Neuronal stem cell (in vitro differentiated cells): ENCODE measurements at regions not wholly inside any gene's neighbourhood (a gene's known extent, or its start where the extent isn't known, plus 50 kb on each side); places are given as distances from the start of the nearest gene placed in this dataset.

Experiments used
- DNase-seq: peaks from one replicate; pipeline ENCODE4 v3.0.0-alpha.2; 2013; ENCODE audit warnings: low spot score
- H2AFZ ChIP-seq: one replicate; pipeline ENCODE4 v1.6.1; 2013; ENCODE audit warnings: mild to moderate bottlenecking, low read length, inconsistent platforms
- H2AK5ac ChIP-seq: 2 replicates; pipeline ENCODE4 v1.6.1; 2013; ENCODE audit warnings: low read depth, mild to moderate bottlenecking, inconsistent platforms, low read length, moderate library complexity, mixed read lengths
- H2BK120ac ChIP-seq: 2 replicates; pipeline ENCODE4 v1.6.1; 2013; ENCODE audit warnings: low read depth, mild to moderate bottlenecking, inconsistent platforms, low read length, moderate library complexity, mixed read lengths
- H2BK12ac ChIP-seq: one replicate; pipeline ENCODE4 v1.6.1; 2013; ENCODE audit warnings: low read length, inconsistent platforms
- H2BK15ac ChIP-seq: 2 replicates; pipeline ENCODE4 v1.6.1; 2013; ENCODE audit warnings: mild to moderate bottlenecking, low read length, inconsistent platforms, mixed read lengths
- H2BK5ac ChIP-seq: one replicate; pipeline ENCODE4 v1.6.1; 2013; ENCODE audit warnings: inconsistent platforms, mild to moderate bottlenecking, low read length, moderate library complexity
- H3K14ac ChIP-seq: one replicate; pipeline ENCODE4 v1.6.1; 2013; ENCODE audit warnings: low read length, inconsistent platforms
- H3K18ac ChIP-seq: 2 replicates; pipeline ENCODE4 v1.6.1; 2013; ENCODE audit warnings: low read length, inconsistent platforms
- H3K23ac ChIP-seq: 2 replicates; pipeline ENCODE4 v1.6.1; 2013; ENCODE audit warnings: low read depth, mild to moderate bottlenecking, mixed read lengths, low read length, inconsistent platforms; ENCODE audit not compliant: poor library complexity
- H3K27ac ChIP-seq: replicated peaks from 3 replicates; pipeline ENCODE4 v1.5.1; 2013; ENCODE audit warnings: low read length, inconsistent platforms
- H3K27me3 ChIP-seq, 3 experiments: 2 replicates each; pipeline ENCODE4 v1.6.1; 2013; ENCODE audit warnings: low read length in 3 of 3, mild to moderate bottlenecking in 2 of 3, inconsistent platforms in 1 of 3, low read depth in 1 of 3, mixed read lengths in 1 of 3, moderate library complexity in 1 of 3; ENCODE audit not compliant: control insufficient read depth in 3 of 3, insufficient read depth in 3 of 3
- H3K36me3 ChIP-seq, 2 donors: replicated peaks in 1 of 2; 2 replicates each; pipeline ENCODE4 v1.6.1; 2013; ENCODE audit warnings: low read length in 2 of 2; ENCODE audit not compliant: control insufficient read depth in 2 of 2, insufficient read depth in 2 of 2
- H3K4ac ChIP-seq: 2 replicates; pipeline ENCODE4 v1.6.1; 2013; ENCODE audit warnings: inconsistent platforms, mild to moderate bottlenecking, low read length, moderate library complexity
- H3K4me1 ChIP-seq, 2 donors: 1 replicate in 1 of 2; 2 replicates in 1 of 2; pipeline ENCODE4 v1.6.1; 2013; ENCODE audit warnings: low read length in 2 of 2, low read depth in 1 of 2; ENCODE audit not compliant: control insufficient read depth in 2 of 2, insufficient read depth in 1 of 2
- H3K4me2 ChIP-seq: one replicate; pipeline ENCODE4 v1.6.1; 2013; ENCODE audit warnings: mild to moderate bottlenecking, low read length, inconsistent platforms; ENCODE audit not compliant: insufficient read depth, poor library complexity, severe bottlenecking
- H3K4me3 ChIP-seq, 2 donors: 2 replicates each; pipeline ENCODE4 v1.5.1; 2013; ENCODE audit warnings: low read length in 2 of 2, mild to moderate bottlenecking in 2 of 2, inconsistent platforms in 1 of 2, moderate library complexity in 1 of 2
- H3K79me1 ChIP-seq: one replicate; pipeline ENCODE4 v1.6.1; 2013; ENCODE audit warnings: low read depth, mild to moderate bottlenecking, inconsistent platforms, low read length, moderate library complexity
- H3K9ac ChIP-seq: one replicate; pipeline ENCODE4 v1.6.1; 2013; ENCODE audit warnings: mild to moderate bottlenecking, low read depth, low read length, inconsistent platforms; ENCODE audit not compliant: poor library complexity
- H3K9me3 ChIP-seq, 2 donors: replicated peaks in 1 of 2; 2 replicates each; pipeline versions ENCODE3 to v1.6.1; 2013; ENCODE audit warnings: low read length in 2 of 2, mild to moderate bottlenecking in 2 of 2, inconsistent platforms in 1 of 2, low read depth in 1 of 2, mixed read lengths in 1 of 2, moderate library complexity in 1 of 2; ENCODE audit not compliant: control insufficient read depth in 2 of 2, insufficient read depth in 1 of 2
- H4K8ac ChIP-seq: one replicate; pipeline ENCODE4 v1.6.1; 2013; ENCODE audit warnings: low read depth, mild to moderate bottlenecking, inconsistent platforms, low read length, moderate library complexity
- H4K91ac ChIP-seq: one replicate; pipeline ENCODE4 v1.6.1; 2013; ENCODE audit warnings: low read length, low read depth, mild to moderate bottlenecking, inconsistent platforms; ENCODE audit not compliant: poor library complexity
- WGBS, 2 donors: extraction: QIAGEN DNeasy Blood & Tissue Kit; methylation state at CpG; one replicate each; pipeline ENCODE4 v1.1.7; 2013; ENCODE audit warnings: missing lambda C conversion rate in 2 of 2, mixed read lengths in 1 of 2; ENCODE audit not compliant: insufficient read length in 2 of 2, insufficient replicate concordance in 1 of 2; ENCODE audit errors: extremely low coverage in 2 of 2; 5-methylcytosine and 5-hydroxymethylcytosine counted together

- H3K14ac ChIP-seq: no peak overlapping the region
- no peak overlapping the region for H2BK120ac ChIP-seq
- no peak overlapping the region for H2AFZ ChIP-seq
- no peak overlapping the region for H3K4me2 ChIP-seq
- no peaks in the 10 kb centered on the region for H3K9me3 ChIP-seq
- no peak overlapping the region for H3K27ac ChIP-seq
- no peak for DNase-seq
- no peaks in the 10 kb centered on the region for H3K4me1 ChIP-seq
- no peak overlapping the region for H2BK12ac ChIP-seq
- no peaks in the 10 kb centered on the region for H3K27me3 ChIP-seq
- H2AK5ac ChIP-seq: no peak overlapping the region
- H3K4me3 ChIP-seq: no peak overlapping the region
- H2BK5ac ChIP-seq: no peak overlapping the region
- no peak overlapping the region for H3K18ac ChIP-seq
- no peak overlapping the region for H3K23ac ChIP-seq
- no peaks in the 10 kb centered on the region for H3K79me1 ChIP-seq
- H3K36me3 ChIP-seq: no peaks in the 10 kb centered on the region
- H3K9ac ChIP-seq: no peak overlapping the region
- H4K8ac ChIP-seq: no peak overlapping the region
- H2BK15ac ChIP-seq: no peak overlapping the region
- H4K91ac ChIP-seq: no peak overlapping the region
- no peak overlapping the region for H3K4ac ChIP-seq
Observed at GRCh38 chr18:61198486-61198885, 134.7 kb upstream of the CDH20 start.

DNA sequence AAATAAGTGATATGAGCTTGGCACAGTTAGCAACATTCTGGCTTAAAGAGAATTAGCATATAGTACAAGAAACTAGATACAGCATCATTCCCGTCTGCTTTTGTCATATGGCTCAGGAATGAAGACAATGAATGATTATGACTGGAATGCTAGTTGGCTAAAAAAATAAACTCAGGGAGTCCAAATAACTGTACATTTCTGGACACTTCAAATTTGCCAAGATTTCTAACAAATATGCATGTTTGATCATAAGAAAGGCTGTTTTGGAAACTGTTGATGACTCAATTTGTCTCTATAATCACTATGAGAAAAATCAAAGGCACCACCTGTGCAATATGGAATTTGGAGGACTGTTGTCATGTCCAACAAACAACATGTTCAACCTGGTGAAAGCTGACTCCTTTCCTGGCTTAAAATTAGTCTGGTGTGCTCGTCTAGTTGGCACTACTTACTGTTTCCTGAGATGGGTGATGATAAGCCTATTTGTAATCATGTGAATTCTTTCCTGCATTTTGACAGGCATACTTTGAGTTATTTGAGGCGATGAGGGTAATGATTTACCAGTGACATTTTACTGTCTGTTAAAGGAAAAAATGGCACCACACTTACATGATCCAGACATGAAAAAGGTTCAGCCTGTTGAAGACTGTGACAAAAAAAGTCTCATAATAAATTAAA lies 133.9 kb upstream of the CDH20 start:
- Histone ChIP-seq H3K9me3 (no peaks in the 10 kb centered on the region), H2AK5ac (no peak overlapping the region)
- WGBS, 2 donors: no CpG with 5 or more reads among the region's 3 CpGs

GRCh38 chr18:61201511-61201910 lies 131.7 kb upstream of the CDH20 start:
- no peaks in the 10 kb centered on the region for H3K9me3 ChIP-seq
- DNase-seq: no peak
- H3K4me1 ChIP-seq: no peaks in the 10 kb centered on the region
- no peak overlapping the region for H3K9ac ChIP-seq
- no peak overlapping the region for H2BK5ac ChIP-seq
- H3K18ac ChIP-seq: no peak overlapping the region
- no peaks in the 10 kb centered on the region for H3K79me1 ChIP-seq
- H3K23ac ChIP-seq: no peak overlapping the region
- no peak overlapping the region for H3K27ac ChIP-seq
- H2BK15ac ChIP-seq: no peak overlapping the region
- H2AK5ac ChIP-seq: no peak overlapping the region
- H4K8ac ChIP-seq: no peak overlapping the region
- H3K14ac ChIP-seq: no peak overlapping the region
- no peaks in the 10 kb centered on the region for H3K36me3 ChIP-seq
- no CpG with 5 or more reads among the region's 2 CpGs for WGBS, 2 donors
- H3K27me3 ChIP-seq: no peaks in the 10 kb centered on the region
- no peak overlapping the region for H3K4ac ChIP-seq
- no peak overlapping the region for H4K91ac ChIP-seq
- no peak overlapping the region for H2AFZ ChIP-seq
- no peak overlapping the region for H2BK120ac ChIP-seq
- H2BK12ac ChIP-seq: no peak overlapping the region
- no peak overlapping the region for H3K4me2 ChIP-seq
- H3K4me3 ChIP-seq: no peak overlapping the region

More for the DNA sequence above, 133.9 kb upstream of the CDH20 start:
- no peak overlapping the region for H4K91ac ChIP-seq
- no peaks in the 10 kb centered on the region for H3K36me3 ChIP-seq
- H2AFZ ChIP-seq: no peak overlapping the region
- no peak overlapping the region for H2BK5ac ChIP-seq
- H3K27me3 ChIP-seq: no peaks in the 10 kb centered on the region
- no peak overlapping the region for H3K4me2 ChIP-seq
- no peaks in the 10 kb centered on the region for H3K4me1 ChIP-seq
- H3K4ac ChIP-seq: no peak overlapping the region
- no peak overlapping the region for H3K4me3 ChIP-seq
- H2BK120ac ChIP-seq: no peak overlapping the region
- no peak for DNase-seq
- no peak overlapping the region for H3K18ac ChIP-seq
- no peak overlapping the region for H2BK15ac ChIP-seq
- H3K14ac ChIP-seq: no peak overlapping the region
- H4K8ac ChIP-seq: no peak overlapping the region
- no peaks in the 10 kb centered on the region for H3K79me1 ChIP-seq
- no peak overlapping the region for H3K23ac ChIP-seq
- H3K27ac ChIP-seq: no peak overlapping the region
- no peak overlapping the region for H3K9ac ChIP-seq
- no peak overlapping the region for H2BK12ac ChIP-seq

GRCh38 chr18:61203151-61203550 lies 130.1 kb upstream of the CDH20 start:
- H2AK5ac ChIP-seq: no peak overlapping the region
- no peak overlapping the region for H2BK5ac ChIP-seq
- no peak overlapping the region for H3K18ac ChIP-seq

More at GRCh38 chr18:61203151-61203550, 130.1 kb upstream of the CDH20 start:
- Histone ChIP-seq H2AFZ (no peak overlapping the region), H3K4me3 (no peak overlapping the region), H3K79me1 (no peaks in the 10 kb centered on the region), H2BK12ac (no peak overlapping the region), H3K14ac (no peak overlapping the region), H3K4ac (no peak overlapping the region), H3K9me3 (no peaks in the 10 kb centered on the region), H3K4me2 (no peak overlapping the region), H3K36me3 (no peaks in the 10 kb centered on the region), H3K23ac (no peak overlapping the region), H3K27me3 (no peaks in the 10 kb centered on the region), H2BK120ac (no peak overlapping the region), H3K4me1 (no peaks in the 10 kb centered on the region), H4K91ac (no peak overlapping the region), H3K27ac (no peak overlapping the region), H2BK15ac (no peak overlapping the region), H4K8ac (no peak overlapping the region), H3K9ac (no peak overlapping the region)
- no peak for DNase-seq
- no CpG with 5 or more reads among the region's 1 CpG for WGBS, 2 donors
